Nephron (organoid): ENCODE measurements at regions not wholly inside any gene's neighbourhood (a gene's known extent, or its start where the extent isn't known, plus 50 kb on each side); places are given as distances from the start of the nearest gene placed in this dataset.

Source experiments
- H3K27ac Mint-ChIP-seq, 3 experiments: 2 replicates each; pipeline ENCODE4 v1.8.0; 2020; ENCODE audit warnings: mixed read lengths in 3 of 3, mild to moderate bottlenecking in 2 of 3, moderate library complexity in 1 of 3
- H3K27me3 Mint-ChIP-seq: 2 replicates; pipeline ENCODE4 v1.8.0; 2021; ENCODE audit warnings: low read depth, mild to moderate bottlenecking, moderate library complexity, mixed read lengths
- H3K36me3 Mint-ChIP-seq: 2 replicates; pipeline ENCODE4 v1.8.0; 2020; ENCODE audit warnings: low read depth, mixed read lengths
- H3K4me1 Mint-ChIP-seq: 2 replicates; pipeline ENCODE4 v1.8.0; 2020; ENCODE audit warnings: mixed read lengths
- H3K4me3 Mint-ChIP-seq, 3 experiments: 2 replicates each; pipeline ENCODE4 v1.8.0; 2020; ENCODE audit warnings: mild to moderate bottlenecking in 3 of 3, mixed read lengths in 3 of 3, moderate library complexity in 2 of 3
- H3K9me3 Mint-ChIP-seq: 2 replicates; pipeline ENCODE4 v1.8.0; 2020; ENCODE audit warnings: mixed read lengths
- TF ChIP-seq, protein P1 (sequence below), 3 experiments: fragments of 200-600 bp; sonication (generic); IDR thresholded peaks; one replicate each; pipeline ENCODE4 v1.5.0; 2021; ENCODE audit warnings: antibody characterized with exemption in 3 of 3; ENCODE audit not compliant: unreplicated experiment in 3 of 3

DNA sequence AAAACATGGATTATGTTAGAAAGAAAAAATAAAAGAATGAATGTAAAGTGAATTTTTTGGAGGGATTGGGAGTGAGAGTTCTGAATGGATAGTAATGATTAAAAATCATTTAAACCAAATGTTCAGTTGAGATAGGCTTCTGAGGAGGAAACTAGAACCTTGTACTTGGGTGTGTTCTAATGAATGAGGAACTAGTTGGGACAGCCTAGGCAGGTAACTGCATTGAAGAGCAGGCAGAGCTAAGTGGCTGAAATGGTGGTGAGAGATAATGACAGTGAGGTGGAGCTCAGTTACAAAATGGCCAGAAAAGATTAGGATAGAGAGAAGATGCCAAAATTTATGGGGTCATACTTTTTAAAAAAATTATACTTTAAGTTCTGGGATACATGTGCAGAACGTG lies 132.9 kb downstream of the ATP23 start:
- no peaks in the 10 kb centered on the region for H3K27me3 Mint-ChIP-seq
- H3K9me3 Mint-ChIP-seq, result peaks cover 10% of the 10 kb centered on the region
- TF ChIP-seq, protein P1, sequence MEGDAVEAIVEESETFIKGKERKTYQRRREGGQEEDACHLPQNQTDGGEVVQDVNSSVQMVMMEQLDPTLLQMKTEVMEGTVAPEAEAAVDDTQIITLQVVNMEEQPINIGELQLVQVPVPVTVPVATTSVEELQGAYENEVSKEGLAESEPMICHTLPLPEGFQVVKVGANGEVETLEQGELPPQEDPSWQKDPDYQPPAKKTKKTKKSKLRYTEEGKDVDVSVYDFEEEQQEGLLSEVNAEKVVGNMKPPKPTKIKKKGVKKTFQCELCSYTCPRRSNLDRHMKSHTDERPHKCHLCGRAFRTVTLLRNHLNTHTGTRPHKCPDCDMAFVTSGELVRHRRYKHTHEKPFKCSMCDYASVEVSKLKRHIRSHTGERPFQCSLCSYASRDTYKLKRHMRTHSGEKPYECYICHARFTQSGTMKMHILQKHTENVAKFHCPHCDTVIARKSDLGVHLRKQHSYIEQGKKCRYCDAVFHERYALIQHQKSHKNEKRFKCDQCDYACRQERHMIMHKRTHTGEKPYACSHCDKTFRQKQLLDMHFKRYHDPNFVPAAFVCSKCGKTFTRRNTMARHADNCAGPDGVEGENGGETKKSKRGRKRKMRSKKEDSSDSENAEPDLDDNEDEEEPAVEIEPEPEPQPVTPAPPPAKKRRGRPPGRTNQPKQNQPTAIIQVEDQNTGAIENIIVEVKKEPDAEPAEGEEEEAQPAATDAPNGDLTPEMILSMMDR (IDR thresholded peaks at IDR 0.05; ENCODE audit: unreplicated experiment in 3 of 3), result no peak
- no peak overlapping the region for H3K4me3 Mint-ChIP-seq
- H3K36me3 Mint-ChIP-seq, result no peaks in the 10 kb centered on the region
- peaks cover 12% of the 10 kb centered on the region for H3K4me1 Mint-ChIP-seq
- H3K27ac Mint-ChIP-seq, result no peak overlapping the region

DNA sequence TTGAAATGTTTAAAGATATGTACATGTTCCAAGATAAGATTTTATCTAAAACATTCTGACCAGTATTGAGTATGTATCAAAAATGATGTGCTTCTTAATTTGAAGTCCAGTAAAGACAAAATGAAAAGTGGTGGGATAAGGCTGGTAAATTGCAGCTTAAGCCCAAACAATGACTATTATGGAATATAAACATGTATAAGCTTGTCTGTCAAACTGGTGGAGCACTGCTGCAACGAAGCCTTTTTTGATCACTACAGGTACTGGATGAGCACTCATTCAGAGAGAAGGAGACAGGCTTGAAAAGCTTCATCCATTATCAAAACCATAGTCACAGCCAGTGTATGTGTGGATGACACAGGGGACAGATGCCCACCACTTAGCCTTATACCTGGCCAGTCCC lies 138.4 kb downstream of the ATP23 start:
- no peaks in the 10 kb centered on the region for H3K4me1 Mint-ChIP-seq
- H3K36me3 Mint-ChIP-seq, result no peaks in the 10 kb centered on the region
- TF ChIP-seq, protein P1 (IDR thresholded peaks at IDR 0.05; ENCODE audit: unreplicated experiment in 3 of 3), result no peak
- no peak overlapping the region for H3K27ac Mint-ChIP-seq
- no peaks in the 10 kb centered on the region for H3K9me3 Mint-ChIP-seq
- H3K27me3 Mint-ChIP-seq, result peaks cover 5% of the 10 kb centered on the region
- no peak overlapping the region for H3K4me3 Mint-ChIP-seq

DNA sequence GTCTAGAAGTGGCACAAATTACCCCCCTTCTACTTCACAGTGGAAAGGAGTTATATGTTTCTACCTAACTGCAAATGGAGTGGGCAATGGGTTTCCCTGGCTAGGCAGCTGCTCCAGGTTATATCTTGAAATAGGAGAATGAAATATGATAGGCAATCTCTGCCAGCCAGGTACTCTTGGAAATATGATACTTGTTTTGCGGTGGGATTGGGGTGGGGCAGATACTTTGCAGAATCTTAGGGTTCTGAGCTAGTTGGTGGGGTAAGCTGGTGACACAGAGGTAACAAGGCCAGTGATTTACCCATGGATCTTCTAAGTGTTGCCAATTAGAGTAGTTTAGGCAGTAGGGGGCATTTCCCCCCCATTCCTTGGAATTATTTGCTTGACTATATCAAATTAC lies 140.1 kb downstream of the ATP23 start:
- peaks cover 5% of the 10 kb centered on the region for H3K27me3 Mint-ChIP-seq
- TF ChIP-seq, protein P1 (IDR thresholded peaks at IDR 0.05; ENCODE audit: unreplicated experiment in 3 of 3), result no peak

DNA sequence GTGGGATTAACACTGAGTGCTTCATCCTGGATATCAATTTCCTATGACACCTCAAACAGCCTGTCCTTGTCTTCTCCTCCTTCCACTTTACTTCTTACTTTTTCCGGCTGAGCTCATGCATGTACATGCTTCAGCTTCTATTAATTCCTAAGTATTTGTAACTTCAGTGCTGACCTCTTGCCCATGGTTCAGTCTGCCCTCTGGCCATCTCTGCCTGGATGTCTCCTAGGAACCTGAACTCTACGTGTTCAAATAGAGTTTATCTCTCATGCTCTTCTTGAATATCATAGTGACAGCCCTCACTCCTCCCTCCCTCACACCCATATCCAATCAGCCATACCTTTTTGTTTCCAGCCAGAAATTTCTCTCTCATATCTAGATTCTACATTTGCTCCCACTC lies 141.6 kb downstream of the ATP23 start:
- Mint-ChIP-seq H3K4me3 (no peak overlapping the region), H3K4me1 (no peaks in the 10 kb centered on the region), H3K27ac (no peak overlapping the region), H3K9me3 (no peaks in the 10 kb centered on the region), H3K36me3 (no peaks in the 10 kb centered on the region), H3K27me3 (peaks cover 5% of the 10 kb centered on the region)
- TF ChIP-seq, protein P1 (IDR thresholded peaks at IDR 0.05; ENCODE audit: unreplicated experiment in 3 of 3), result no peak

More for the DNA sequence above, 140.1 kb downstream of the ATP23 start:
- Mint-ChIP-seq H3K4me1 (no peaks in the 10 kb centered on the region), H3K4me3 (no peak overlapping the region), H3K36me3 (no peaks in the 10 kb centered on the region), H3K27ac (no peak overlapping the region), H3K9me3 (no peaks in the 10 kb centered on the region)

DNA sequence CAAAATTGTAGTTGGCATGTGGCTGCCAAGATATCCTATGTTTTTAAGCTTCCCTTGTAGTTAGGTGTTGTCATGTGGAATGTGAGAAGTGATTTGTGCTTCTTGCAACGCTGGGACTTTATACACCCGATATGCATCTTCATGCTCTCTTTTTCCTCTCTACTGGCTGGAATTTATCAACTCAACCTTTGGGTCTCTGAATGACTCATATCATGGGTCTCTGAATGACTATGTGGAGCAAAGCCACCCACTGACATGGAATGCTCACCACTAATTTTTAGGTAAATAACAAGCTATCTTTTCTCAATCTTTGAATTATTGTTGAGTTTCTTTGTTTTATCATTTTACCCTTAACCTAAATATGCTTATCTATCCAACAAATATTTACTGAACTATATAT lies 144.6 kb downstream of the ATP23 start:
- no peaks in the 10 kb centered on the region for H3K9me3 Mint-ChIP-seq
- H3K4me1 Mint-ChIP-seq, result no peaks in the 10 kb centered on the region
- no peak overlapping the region for H3K4me3 Mint-ChIP-seq
- no peaks in the 10 kb centered on the region for H3K36me3 Mint-ChIP-seq
- H3K27me3 Mint-ChIP-seq, result peaks cover 12% of the 10 kb centered on the region
- TF ChIP-seq, protein P1 (IDR thresholded peaks at IDR 0.05; ENCODE audit: unreplicated experiment in 3 of 3), result no peak
- H3K27ac Mint-ChIP-seq, result no peak overlapping the region

DNA sequence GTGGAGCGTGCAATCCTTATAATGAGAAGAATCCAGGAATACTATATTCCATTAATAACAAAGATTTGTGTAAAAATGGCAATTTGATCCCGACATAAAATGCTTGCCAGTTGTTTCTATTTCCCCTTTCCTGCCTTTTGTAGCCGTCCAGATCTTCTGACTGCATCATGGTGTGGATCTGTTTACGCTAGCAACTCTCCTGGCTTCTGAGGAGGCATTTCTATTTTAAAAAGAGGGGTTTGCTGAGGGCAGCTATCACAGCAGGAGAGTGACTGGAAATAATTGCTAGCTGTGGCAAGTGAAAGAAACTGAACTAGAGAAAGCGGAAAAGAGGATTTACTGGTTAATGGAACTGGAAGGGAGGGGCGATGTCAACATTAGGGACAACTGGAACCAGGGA lies 145.6 kb downstream of the ATP23 start:
- peak overlapping the region in 1 of 3 experiments; percentile 60 for H3K27ac Mint-ChIP-seq
- TF ChIP-seq, protein P1 (IDR thresholded peaks at IDR 0.05; ENCODE audit: unreplicated experiment in 3 of 3), result no peak
- no peak overlapping the region for H3K4me3 Mint-ChIP-seq
- H3K27me3 Mint-ChIP-seq, result peaks cover 12% of the 10 kb centered on the region
- H3K36me3 Mint-ChIP-seq, result no peaks in the 10 kb centered on the region
- no peaks in the 10 kb centered on the region for H3K4me1 Mint-ChIP-seq
- no peaks in the 10 kb centered on the region for H3K9me3 Mint-ChIP-seq
